HepG2 (cell line): ENCODE measurements at regions not wholly inside any gene's neighbourhood (a gene's known extent, or its start where the extent isn't known, plus 50 kb on each side); places are given as distances from the start of the nearest gene placed in this dataset.

ENCODE experiments used
- CREB3 ChIP-seq: sonication (generic); formaldehyde crosslinking; IDR thresholded peaks from 2 replicates; pipeline ENCODE4 v1.5.0; 2020; ENCODE audit warnings: missing genetic modification reagents
- EZH2 ChIP-seq: conservative IDR thresholded peaks from 2 replicates; pipeline ENCODE4 v1.6.1; 2012; ENCODE audit warnings: mild to moderate bottlenecking, low read depth, low read length, moderate library complexity
- JUND ChIP-seq: sonication (generic); formaldehyde crosslinking; IDR thresholded peaks from 2 replicates; pipeline ENCODE4 v1.8.0; 2022; ENCODE audit warnings: mild to moderate bottlenecking, missing genetic modification reagents
- SRY ChIP-seq: sonication (generic); formaldehyde crosslinking; IDR thresholded peaks from 2 replicates; pipeline ENCODE4 v1.8.0; 2022; ENCODE audit warnings: mild to moderate bottlenecking, missing genetic modification reagents
- ZFX ChIP-seq: sonication (generic); formaldehyde crosslinking; IDR thresholded peaks from 2 replicates; pipeline ENCODE4 v1.4.0; 2020; ENCODE audit warnings: mild to moderate bottlenecking, low read depth, missing genetic modification reagents, moderate library complexity
- ZNF230 ChIP-seq: sonication (generic); formaldehyde crosslinking; IDR thresholded peaks from 2 replicates; pipeline ENCODE4 v1.4.0; 2020; ENCODE audit warnings: mild to moderate bottlenecking, missing genetic modification reagents
- TF ChIP-seq, protein P1 (sequence below): sonication (generic); formaldehyde crosslinking; IDR thresholded peaks from 2 replicates; pipeline ENCODE4 v1.5.0; 2020; ENCODE audit warnings: mild to moderate bottlenecking, missing genetic modification reagents, moderate library complexity
- TF ChIP-seq, protein P2 (sequence below): sonication (generic); formaldehyde crosslinking; IDR thresholded peaks from 2 replicates; pipeline ENCODE4 v1.4.0; 2020; ENCODE audit warnings: missing genetic modification reagents, mild to moderate bottlenecking, borderline replicate concordance

DNA sequence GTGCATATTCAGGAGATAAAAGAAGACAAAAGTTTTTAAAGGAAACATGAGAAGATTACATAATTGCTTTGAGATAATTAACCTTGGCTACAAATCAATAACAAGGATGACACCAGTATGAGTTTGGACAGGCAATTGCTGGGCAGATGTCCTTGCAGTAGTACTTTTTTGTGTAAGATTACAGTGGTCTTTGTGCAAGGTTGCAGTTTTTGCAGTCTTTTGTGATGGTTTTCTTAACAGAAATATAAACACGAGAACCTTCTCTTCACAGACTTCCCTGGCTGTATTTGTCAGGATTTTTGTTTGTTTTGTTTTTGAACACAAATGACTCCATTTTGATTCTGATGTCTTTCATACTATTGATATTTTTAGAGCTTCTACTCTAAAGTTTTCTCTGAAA is 128.3 kb upstream of the ALCAM start:
- TF ChIP-seq, protein P1, sequence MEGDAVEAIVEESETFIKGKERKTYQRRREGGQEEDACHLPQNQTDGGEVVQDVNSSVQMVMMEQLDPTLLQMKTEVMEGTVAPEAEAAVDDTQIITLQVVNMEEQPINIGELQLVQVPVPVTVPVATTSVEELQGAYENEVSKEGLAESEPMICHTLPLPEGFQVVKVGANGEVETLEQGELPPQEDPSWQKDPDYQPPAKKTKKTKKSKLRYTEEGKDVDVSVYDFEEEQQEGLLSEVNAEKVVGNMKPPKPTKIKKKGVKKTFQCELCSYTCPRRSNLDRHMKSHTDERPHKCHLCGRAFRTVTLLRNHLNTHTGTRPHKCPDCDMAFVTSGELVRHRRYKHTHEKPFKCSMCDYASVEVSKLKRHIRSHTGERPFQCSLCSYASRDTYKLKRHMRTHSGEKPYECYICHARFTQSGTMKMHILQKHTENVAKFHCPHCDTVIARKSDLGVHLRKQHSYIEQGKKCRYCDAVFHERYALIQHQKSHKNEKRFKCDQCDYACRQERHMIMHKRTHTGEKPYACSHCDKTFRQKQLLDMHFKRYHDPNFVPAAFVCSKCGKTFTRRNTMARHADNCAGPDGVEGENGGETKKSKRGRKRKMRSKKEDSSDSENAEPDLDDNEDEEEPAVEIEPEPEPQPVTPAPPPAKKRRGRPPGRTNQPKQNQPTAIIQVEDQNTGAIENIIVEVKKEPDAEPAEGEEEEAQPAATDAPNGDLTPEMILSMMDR (CRISPR knock-in tag) = no peak
- TF ChIP-seq, protein P2, sequence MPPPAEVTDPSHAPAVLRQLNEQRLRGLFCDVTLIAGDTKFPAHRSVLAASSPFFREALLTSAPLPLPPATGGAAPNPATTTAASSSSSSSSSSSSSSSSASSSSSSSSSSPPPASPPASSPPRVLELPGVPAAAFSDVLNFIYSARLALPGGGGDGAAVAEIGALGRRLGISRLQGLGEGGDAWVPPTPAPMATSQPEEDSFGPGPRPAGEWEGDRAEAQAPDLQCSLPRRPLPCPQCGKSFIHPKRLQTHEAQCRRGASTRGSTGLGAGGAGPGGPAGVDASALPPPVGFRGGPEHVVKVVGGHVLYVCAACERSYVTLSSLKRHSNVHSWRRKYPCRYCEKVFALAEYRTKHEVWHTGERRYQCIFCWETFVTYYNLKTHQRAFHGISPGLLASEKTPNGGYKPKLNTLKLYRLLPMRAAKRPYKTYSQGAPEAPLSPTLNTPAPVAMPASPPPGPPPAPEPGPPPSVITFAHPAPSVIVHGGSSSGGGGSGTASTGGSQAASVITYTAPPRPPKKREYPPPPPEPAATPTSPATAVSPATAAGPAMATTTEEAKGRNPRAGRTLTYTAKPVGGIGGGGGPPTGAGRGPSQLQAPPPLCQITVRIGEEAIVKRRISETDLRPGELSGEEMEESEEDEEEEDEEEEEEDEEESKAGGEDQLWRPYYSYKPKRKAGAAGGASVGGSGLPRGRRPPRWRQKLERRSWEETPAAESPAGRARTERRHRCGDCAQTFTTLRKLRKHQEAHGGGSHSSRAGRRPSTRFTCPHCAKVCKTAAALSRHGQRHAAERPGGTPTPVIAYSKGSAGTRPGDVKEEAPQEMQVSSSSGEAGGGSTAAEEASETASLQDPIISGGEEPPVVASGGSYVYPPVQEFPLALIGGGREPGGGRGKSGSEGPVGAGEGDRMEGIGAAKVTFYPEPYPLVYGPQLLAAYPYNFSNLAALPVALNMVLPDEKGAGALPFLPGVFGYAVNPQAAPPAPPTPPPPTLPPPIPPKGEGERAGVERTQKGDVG (CRISPR knock-in tag) = no peak
- TF ChIP-seq ZFX (no peak), ZNF230 (CRISPR knock-in tag) (no peak), EZH2 (no peak), CREB3 (CRISPR knock-in tag) (no peak), JUND (CRISPR knock-in tag) (no peak), SRY (CRISPR knock-in tag) (no peak)
